ENCODE measurements at regions not wholly inside any gene's neighbourhood (a gene's known extent, or its start where the extent isn't known, plus 50 kb on each side); places are given as distances from the start of the nearest gene placed in this dataset.

- no peaks in the 10 kb centered on the region for H3K9me3 Mint-ChIP-seq (ENCODE audit: low read depth)
- H3K4me1 Mint-ChIP-seq (ENCODE audit: low read depth): no peaks in the 10 kb centered on the region
- peaks cover 6% of the 10 kb centered on the region for H3K27me3 Mint-ChIP-seq
- H3K36me3 Mint-ChIP-seq: no peaks in the 10 kb centered on the region
- no peak overlapping the region for H3K27ac Mint-ChIP-seq
- H3K4me3 Mint-ChIP-seq: no peak overlapping the region
Measured at GRCh38 chr16:77059446-77059845, 131.5 kb upstream of the MON1B start.

DNA sequence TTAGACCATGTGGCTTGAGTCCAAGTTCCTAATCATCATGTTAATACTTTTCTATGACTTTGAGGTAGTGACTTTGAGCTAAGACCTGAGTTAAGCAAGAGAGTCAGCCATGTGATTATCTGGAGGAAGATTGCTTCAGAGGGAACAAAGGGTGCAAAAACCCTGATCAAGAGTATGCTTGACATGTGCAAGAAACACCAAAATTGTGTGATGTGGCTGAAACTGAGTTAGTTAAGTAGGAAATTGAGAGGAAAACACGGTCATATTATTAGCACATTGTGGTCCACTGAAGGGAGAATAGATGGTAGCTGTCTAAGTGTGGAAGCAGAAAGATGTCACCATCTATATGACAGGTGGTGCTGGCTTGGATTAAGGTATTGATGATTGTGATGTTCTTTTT is 130.4 kb upstream of the MON1B start:
- Mint-ChIP-seq H3K27ac (no peak overlapping the region), H3K36me3 (no peaks in the 10 kb centered on the region), H3K27me3 (peaks cover 7% of the 10 kb centered on the region), H3K9me3 (ENCODE audit: low read depth) (no peaks in the 10 kb centered on the region), H3K4me3 (no peak overlapping the region), H3K4me1 (ENCODE audit: low read depth) (no peaks in the 10 kb centered on the region)

- no peak overlapping the region for H3K4me3 Mint-ChIP-seq
- H3K27ac Mint-ChIP-seq: no peak overlapping the region
- no peaks in the 10 kb centered on the region for H3K36me3 Mint-ChIP-seq
- H3K27me3 Mint-ChIP-seq: peaks cover 7% of the 10 kb centered on the region
- no peaks in the 10 kb centered on the region for H3K4me1 Mint-ChIP-seq (ENCODE audit: low read depth)
- no peaks in the 10 kb centered on the region for H3K9me3 Mint-ChIP-seq (ENCODE audit: low read depth)
Measured at GRCh38 chr16:77062878-77063675, 127.9 kb upstream of the MON1B start.

GRCh38 chr16:77063676-77064016 is 127.3 kb upstream of the MON1B start:
- Mint-ChIP-seq H3K27ac (no peak overlapping the region), H3K9me3 (ENCODE audit: low read depth) (no peaks in the 10 kb centered on the region), H3K27me3 (peaks cover 7% of the 10 kb centered on the region), H3K4me3 (no peak overlapping the region), H3K4me1 (ENCODE audit: low read depth) (no peaks in the 10 kb centered on the region), H3K36me3 (no peaks in the 10 kb centered on the region)

GRCh38 chr16:77064037-77064436 is 127.0 kb upstream of the MON1B start:
- Mint-ChIP-seq H3K27ac (no peak overlapping the region), H3K36me3 (no peaks in the 10 kb centered on the region), H3K4me3 (no peak overlapping the region), H3K27me3 (peaks cover 7% of the 10 kb centered on the region), H3K4me1 (ENCODE audit: low read depth) (no peaks in the 10 kb centered on the region), H3K9me3 (ENCODE audit: low read depth) (no peaks in the 10 kb centered on the region)

GRCh38 chr16:77066896-77067496 is 124.0 kb upstream of the MON1B start:
- H3K36me3 Mint-ChIP-seq: no peaks in the 10 kb centered on the region
- no peak overlapping the region for H3K4me3 Mint-ChIP-seq
- H3K27me3 Mint-ChIP-seq: peaks cover 3% of the 10 kb centered on the region
- no peaks in the 10 kb centered on the region for H3K9me3 Mint-ChIP-seq (ENCODE audit: low read depth)
- H3K4me1 Mint-ChIP-seq (ENCODE audit: low read depth): no peaks in the 10 kb centered on the region
- no peak overlapping the region for H3K27ac Mint-ChIP-seq

DNA sequence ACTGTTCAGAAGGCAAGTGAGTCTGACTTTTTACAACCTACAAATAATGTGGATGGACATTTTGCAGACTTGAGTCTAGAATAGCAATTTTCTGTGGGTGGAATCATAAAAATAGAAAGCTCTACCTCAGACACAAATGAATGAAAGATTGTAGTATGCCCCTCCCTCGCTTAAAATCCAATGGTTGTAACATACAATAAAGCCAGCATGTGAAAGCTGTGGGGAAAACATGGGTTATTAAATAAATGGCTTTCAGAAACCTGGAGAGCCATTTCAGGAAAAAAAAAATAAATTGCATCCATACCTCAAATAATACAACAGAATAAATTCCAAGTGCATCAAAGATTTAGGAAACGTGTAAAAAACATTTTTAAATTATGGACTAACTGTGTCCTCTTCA is 123.1 kb upstream of the MON1B start:
- peaks cover 3% of the 10 kb centered on the region for H3K27me3 Mint-ChIP-seq
- H3K4me1 Mint-ChIP-seq (ENCODE audit: low read depth): no peaks in the 10 kb centered on the region
- H3K4me3 Mint-ChIP-seq: no peak overlapping the region
- no peaks in the 10 kb centered on the region for H3K9me3 Mint-ChIP-seq (ENCODE audit: low read depth)
- H3K36me3 Mint-ChIP-seq: no peaks in the 10 kb centered on the region
- no peak overlapping the region for H3K27ac Mint-ChIP-seq

DNA sequence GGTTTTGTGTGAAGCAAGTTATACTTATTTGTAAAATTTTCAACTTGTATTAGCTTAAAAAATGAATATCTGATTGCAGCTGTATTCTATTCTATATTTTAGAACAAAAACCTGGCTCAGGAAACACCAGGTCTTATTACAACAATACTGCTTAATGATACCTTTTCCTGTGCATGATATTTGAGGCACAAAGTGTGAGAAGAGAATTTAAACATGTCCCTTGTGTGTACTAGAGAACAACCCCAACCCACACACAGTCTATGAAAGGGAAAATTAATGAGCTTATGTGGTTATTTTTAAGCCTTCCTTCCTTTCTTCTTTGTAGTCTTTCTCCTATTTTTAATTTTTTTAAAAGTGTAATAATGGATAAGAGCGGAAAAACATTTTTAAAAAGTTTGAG is 122.6 kb upstream of the MON1B start:
- Mint-ChIP-seq H3K27ac (no peak overlapping the region), H3K4me3 (no peak overlapping the region), H3K9me3 (ENCODE audit: low read depth) (no peaks in the 10 kb centered on the region), H3K4me1 (ENCODE audit: low read depth) (no peaks in the 10 kb centered on the region), H3K36me3 (no peaks in the 10 kb centered on the region), H3K27me3 (peaks cover 3% of the 10 kb centered on the region)

GRCh38 chr16:77069929-77070328 is 121.1 kb upstream of the MON1B start:
- Mint-ChIP-seq H3K4me1 (ENCODE audit: low read depth) (no peaks in the 10 kb centered on the region), H3K27me3 (peaks cover 2% of the 10 kb centered on the region), H3K9me3 (ENCODE audit: low read depth) (no peaks in the 10 kb centered on the region), H3K4me3 (no peak overlapping the region), H3K27ac (no peak overlapping the region), H3K36me3 (no peaks in the 10 kb centered on the region)

DNA sequence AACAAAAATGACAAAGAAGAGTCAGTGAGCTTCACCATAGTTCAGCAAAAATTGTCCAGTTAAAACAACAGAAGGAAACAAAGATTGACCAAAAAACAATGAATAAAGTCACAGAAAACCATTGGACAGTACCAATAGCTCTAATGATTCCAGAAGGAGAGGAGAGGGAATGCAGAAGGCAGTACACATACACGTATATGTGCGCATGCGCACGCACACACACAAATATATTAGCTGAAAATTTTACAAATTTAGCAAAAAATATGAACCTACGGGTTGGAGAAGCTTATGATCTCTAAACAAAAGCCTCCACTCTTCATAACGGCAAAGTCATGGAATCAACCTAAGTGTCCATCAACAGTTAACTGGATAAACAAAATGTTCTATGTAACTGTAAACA is 120.3 kb upstream of the MON1B start:
- Mint-ChIP-seq H3K9me3 (ENCODE audit: low read depth) (no peaks in the 10 kb centered on the region), H3K27ac (no peak overlapping the region), H3K4me3 (no peak overlapping the region)

GRCh38 chr16:77076839-77077238 is 114.2 kb upstream of the MON1B start:
- H3K4me3 Mint-ChIP-seq: no peak overlapping the region

More for the DNA sequence above, 120.3 kb upstream of the MON1B start:
- Mint-ChIP-seq H3K36me3 (no peaks in the 10 kb centered on the region), H3K4me1 (ENCODE audit: low read depth) (no peaks in the 10 kb centered on the region), H3K27me3 (peaks cover 2% of the 10 kb centered on the region)

GRCh38 chr16:77077256-77077922 is 113.6 kb upstream of the MON1B start:
- H3K4me3 Mint-ChIP-seq: no peak overlapping the region
- H3K4me1 Mint-ChIP-seq (ENCODE audit: low read depth): no peaks in the 10 kb centered on the region
- H3K36me3 Mint-ChIP-seq: no peaks in the 10 kb centered on the region
- H3K9me3 Mint-ChIP-seq (ENCODE audit: low read depth): no peaks in the 10 kb centered on the region
- no peak overlapping the region for H3K27ac Mint-ChIP-seq
- no peaks in the 10 kb centered on the region for H3K27me3 Mint-ChIP-seq

More at GRCh38 chr16:77076839-77077238, 114.2 kb upstream of the MON1B start:
- H3K27ac Mint-ChIP-seq: no peak overlapping the region
- H3K27me3 Mint-ChIP-seq: peaks cover under 1% of the 10 kb centered on the region
- H3K36me3 Mint-ChIP-seq: no peaks in the 10 kb centered on the region
- H3K4me1 Mint-ChIP-seq (ENCODE audit: low read depth): no peaks in the 10 kb centered on the region
- no peaks in the 10 kb centered on the region for H3K9me3 Mint-ChIP-seq (ENCODE audit: low read depth)

DNA sequence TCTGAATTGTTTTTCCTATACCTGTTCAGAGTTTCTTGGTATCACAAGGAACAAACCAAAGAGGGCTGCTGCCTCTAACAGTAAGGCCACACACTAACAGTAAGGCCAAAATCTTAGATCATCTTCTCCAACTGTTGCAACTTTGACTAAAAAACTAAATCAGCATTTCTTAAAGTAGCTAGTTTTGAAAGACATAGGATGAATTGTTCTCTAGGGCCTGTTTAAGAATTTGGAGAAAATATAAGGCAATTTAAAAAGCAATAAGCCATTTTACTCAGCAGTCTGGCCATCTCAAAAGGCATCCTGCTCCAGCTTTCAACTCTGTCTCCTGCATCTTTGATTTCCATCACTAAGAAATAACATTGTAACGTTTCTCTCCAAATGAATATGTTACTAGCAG is 105.0 kb upstream of the MON1B start:
- Mint-ChIP-seq H3K27ac (no peak overlapping the region), H3K36me3 (no peaks in the 10 kb centered on the region), H3K4me1 (ENCODE audit: low read depth) (no peaks in the 10 kb centered on the region), H3K9me3 (ENCODE audit: low read depth) (no peaks in the 10 kb centered on the region), H3K27me3 (peaks cover 2% of the 10 kb centered on the region), H3K4me3 (no peak overlapping the region)

DNA sequence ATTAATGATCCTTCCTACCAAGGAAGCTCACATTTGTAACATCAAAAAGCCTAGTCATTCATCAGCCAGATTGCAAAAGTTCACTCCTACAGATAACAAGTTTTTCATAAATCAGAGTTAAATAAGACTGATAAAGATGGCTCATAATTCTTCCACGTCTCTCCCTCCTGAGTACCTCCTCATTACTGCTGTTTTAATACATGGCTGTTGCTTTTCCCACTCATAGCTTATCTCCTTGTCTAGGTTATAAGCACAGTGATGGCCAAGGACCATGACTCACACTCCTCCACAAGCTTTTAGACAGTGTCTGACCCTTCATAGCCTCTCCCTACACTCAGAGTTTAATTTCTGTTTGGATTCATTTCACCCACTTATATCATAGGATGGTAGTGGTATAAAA is 100.9 kb upstream of the MON1B start:
- Mint-ChIP-seq H3K4me1 (ENCODE audit: low read depth) (no peaks in the 10 kb centered on the region), H3K27me3 (no peaks in the 10 kb centered on the region), H3K9me3 (ENCODE audit: low read depth) (no peaks in the 10 kb centered on the region), H3K4me3 (no peak overlapping the region), H3K36me3 (no peaks in the 10 kb centered on the region), H3K27ac (no peak overlapping the region)

DNA sequence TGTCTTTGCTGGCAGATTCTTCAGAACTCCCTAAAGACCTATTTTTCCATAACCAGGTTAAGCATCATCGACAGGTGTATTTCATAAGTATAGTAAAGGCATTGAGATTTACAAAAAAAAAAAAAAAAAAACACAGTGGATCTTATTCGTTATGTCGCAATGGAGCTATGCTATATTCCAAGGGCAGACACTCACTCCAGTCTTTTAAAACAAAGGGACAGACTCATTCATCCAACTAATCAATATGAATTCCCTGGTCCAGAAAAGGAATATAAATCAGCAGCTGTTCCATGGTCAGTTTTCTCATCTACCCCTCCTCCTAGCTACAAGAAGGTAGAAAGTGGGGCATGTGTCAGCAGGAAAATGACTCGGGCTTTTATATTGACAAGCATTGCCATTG is 97.7 kb upstream of the MON1B start:
- Mint-ChIP-seq H3K4me3 (no peak overlapping the region), H3K36me3 (no peaks in the 10 kb centered on the region), H3K27ac (no peak overlapping the region), H3K27me3 (no peaks in the 10 kb centered on the region), H3K4me1 (ENCODE audit: low read depth) (no peaks in the 10 kb centered on the region), H3K9me3 (ENCODE audit: low read depth) (no peaks in the 10 kb centered on the region)

Measured in activated naive CD8-positive, alpha-beta T cell (primary cell).